HEK293 (cell line): ENCODE measurements at regions not wholly inside any gene's neighbourhood (a gene's known extent, or its start where the extent isn't known, plus 50 kb on each side); places are given as distances from the start of the nearest gene placed in this dataset.

ENCODE experiments used
- YY1 ChIP-seq: fragments of 450-650 bp; formaldehyde crosslinking; IDR thresholded peaks from 2 replicates; pipeline ENCODE4 v1.5.1; 2018; ENCODE audit warnings: missing biosample characterization, missing genetic modification characterization
- ZNF239 ChIP-seq: fragments of 450-650 bp; formaldehyde crosslinking; IDR thresholded peaks from 2 replicates; pipeline ENCODE4 v1.5.1; 2016; ENCODE audit warnings: missing biosample characterization, missing genetic modification characterization
- ZNF354C ChIP-seq: fragments of 450-650 bp; formaldehyde crosslinking; IDR thresholded peaks from 2 replicates; pipeline ENCODE4 v1.5.1; 2016; ENCODE audit warnings: missing biosample characterization, missing genetic modification characterization, low read depth, borderline replicate concordance
- ZNF707 ChIP-seq: fragments of 450-650 bp; formaldehyde crosslinking; IDR thresholded peaks from 2 replicates; pipeline ENCODE4 v1.5.1; 2016; ENCODE audit warnings: missing biosample characterization, missing genetic modification characterization
- ZNF76 ChIP-seq: fragments of 450-650 bp; formaldehyde crosslinking; IDR thresholded peaks from 2 replicates; pipeline ENCODE4; 2016; ENCODE audit warnings: low read depth, missing biosample characterization, missing genetic modification characterization, borderline replicate concordance
- TF ChIP-seq, protein P1 (sequence below): fragments of 450-650 bp; formaldehyde crosslinking; IDR thresholded peaks from 2 replicates; pipeline ENCODE4 v1.5.1; 2016; ENCODE audit warnings: missing biosample characterization, missing genetic modification characterization
- TF ChIP-seq, protein P2 (sequence below): fragments of 450-650 bp; formaldehyde crosslinking; IDR thresholded peaks from 2 replicates; pipeline ENCODE4 v1.5.1; 2016; ENCODE audit warnings: missing biosample characterization, missing genetic modification characterization
- TF ChIP-seq, protein P3 (sequence below): sonication (generic); formaldehyde crosslinking; IDR thresholded peaks from 2 replicates; pipeline ENCODE4 v1.8.1; 2022; ENCODE audit warnings: mild to moderate bottlenecking, moderate library complexity, missing genetic modification reagents
- TF ChIP-seq, protein P4 (sequence below): fragments of 450-650 bp; formaldehyde crosslinking; conservative IDR thresholded peaks from 2 replicates; pipeline ENCODE4 v1.5.1; 2016; ENCODE audit warnings: low read depth, missing biosample characterization, missing genetic modification characterization

DNA sequence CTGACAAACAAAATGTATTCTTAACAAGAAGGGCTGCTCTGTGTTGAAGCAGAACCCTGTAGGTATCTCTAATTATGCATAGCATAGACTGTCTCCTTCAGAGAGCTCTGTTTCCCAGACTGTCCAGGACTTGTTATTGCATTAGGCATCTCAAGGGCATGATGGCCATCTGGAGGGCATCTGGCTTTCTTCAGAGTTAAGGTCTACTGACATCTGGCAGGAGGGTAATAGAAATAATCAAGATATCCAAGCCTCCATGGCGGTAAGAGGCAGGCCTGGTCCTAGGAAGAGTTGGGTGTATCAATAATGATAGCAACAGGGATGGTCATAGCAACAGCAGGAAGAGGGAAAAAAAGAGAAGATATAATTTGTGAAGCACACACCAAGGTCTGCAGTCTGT, 161.2 kb downstream of the TTC8 start:
- TF ChIP-seq ZNF239 (tag by site-specific recombination) (no peak), YY1 (no peak), ZNF354C (tag by site-specific recombination) (no peak), ZNF707 (no peak), ZNF76 (tag by site-specific recombination) (no peak)
- TF ChIP-seq, protein P1, sequence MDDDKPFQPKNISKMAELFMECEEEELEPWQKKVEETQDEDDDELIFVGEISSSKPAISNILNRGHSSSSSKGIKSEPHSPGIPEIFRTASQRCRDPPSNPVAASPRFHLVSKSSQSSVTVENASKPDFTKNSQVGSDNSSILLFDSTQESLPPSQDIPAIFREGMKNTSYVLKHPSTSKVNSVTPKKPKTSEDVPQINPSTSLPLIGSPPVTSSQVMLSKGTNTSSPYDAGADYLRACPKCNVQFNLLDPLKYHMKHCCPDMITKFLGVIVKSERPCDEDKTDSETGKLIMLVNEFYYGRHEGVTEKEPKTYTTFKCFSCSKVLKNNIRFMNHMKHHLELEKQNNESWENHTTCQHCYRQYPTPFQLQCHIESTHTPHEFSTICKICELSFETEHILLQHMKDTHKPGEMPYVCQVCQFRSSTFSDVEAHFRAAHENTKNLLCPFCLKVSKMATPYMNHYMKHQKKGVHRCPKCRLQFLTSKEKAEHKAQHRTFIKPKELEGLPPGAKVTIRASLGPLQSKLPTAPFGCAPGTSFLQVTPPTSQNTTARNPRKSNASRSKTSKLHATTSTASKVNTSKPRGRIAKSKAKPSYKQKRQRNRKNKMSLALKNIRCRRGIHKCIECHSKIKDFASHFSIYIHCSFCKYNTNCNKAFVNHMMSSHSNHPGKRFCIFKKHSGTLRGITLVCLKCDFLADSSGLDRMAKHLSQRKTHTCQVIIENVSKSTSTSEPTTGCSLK, result no peak
- TF ChIP-seq, protein P2, sequence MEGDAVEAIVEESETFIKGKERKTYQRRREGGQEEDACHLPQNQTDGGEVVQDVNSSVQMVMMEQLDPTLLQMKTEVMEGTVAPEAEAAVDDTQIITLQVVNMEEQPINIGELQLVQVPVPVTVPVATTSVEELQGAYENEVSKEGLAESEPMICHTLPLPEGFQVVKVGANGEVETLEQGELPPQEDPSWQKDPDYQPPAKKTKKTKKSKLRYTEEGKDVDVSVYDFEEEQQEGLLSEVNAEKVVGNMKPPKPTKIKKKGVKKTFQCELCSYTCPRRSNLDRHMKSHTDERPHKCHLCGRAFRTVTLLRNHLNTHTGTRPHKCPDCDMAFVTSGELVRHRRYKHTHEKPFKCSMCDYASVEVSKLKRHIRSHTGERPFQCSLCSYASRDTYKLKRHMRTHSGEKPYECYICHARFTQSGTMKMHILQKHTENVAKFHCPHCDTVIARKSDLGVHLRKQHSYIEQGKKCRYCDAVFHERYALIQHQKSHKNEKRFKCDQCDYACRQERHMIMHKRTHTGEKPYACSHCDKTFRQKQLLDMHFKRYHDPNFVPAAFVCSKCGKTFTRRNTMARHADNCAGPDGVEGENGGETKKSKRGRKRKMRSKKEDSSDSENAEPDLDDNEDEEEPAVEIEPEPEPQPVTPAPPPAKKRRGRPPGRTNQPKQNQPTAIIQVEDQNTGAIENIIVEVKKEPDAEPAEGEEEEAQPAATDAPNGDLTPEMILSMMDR (tag by site-specific recombination), result no peak
- TF ChIP-seq, protein P3, sequence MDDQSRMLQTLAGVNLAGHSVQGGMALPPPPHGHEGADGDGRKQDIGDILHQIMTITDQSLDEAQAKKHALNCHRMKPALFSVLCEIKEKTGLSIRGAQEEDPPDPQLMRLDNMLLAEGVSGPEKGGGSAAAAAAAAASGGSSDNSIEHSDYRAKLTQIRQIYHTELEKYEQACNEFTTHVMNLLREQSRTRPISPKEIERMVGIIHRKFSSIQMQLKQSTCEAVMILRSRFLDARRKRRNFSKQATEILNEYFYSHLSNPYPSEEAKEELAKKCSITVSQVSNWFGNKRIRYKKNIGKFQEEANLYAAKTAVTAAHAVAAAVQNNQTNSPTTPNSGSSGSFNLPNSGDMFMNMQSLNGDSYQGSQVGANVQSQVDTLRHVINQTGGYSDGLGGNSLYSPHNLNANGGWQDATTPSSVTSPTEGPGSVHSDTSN (CRISPR knock-in tag), result no peak
- TF ChIP-seq, protein P4, sequence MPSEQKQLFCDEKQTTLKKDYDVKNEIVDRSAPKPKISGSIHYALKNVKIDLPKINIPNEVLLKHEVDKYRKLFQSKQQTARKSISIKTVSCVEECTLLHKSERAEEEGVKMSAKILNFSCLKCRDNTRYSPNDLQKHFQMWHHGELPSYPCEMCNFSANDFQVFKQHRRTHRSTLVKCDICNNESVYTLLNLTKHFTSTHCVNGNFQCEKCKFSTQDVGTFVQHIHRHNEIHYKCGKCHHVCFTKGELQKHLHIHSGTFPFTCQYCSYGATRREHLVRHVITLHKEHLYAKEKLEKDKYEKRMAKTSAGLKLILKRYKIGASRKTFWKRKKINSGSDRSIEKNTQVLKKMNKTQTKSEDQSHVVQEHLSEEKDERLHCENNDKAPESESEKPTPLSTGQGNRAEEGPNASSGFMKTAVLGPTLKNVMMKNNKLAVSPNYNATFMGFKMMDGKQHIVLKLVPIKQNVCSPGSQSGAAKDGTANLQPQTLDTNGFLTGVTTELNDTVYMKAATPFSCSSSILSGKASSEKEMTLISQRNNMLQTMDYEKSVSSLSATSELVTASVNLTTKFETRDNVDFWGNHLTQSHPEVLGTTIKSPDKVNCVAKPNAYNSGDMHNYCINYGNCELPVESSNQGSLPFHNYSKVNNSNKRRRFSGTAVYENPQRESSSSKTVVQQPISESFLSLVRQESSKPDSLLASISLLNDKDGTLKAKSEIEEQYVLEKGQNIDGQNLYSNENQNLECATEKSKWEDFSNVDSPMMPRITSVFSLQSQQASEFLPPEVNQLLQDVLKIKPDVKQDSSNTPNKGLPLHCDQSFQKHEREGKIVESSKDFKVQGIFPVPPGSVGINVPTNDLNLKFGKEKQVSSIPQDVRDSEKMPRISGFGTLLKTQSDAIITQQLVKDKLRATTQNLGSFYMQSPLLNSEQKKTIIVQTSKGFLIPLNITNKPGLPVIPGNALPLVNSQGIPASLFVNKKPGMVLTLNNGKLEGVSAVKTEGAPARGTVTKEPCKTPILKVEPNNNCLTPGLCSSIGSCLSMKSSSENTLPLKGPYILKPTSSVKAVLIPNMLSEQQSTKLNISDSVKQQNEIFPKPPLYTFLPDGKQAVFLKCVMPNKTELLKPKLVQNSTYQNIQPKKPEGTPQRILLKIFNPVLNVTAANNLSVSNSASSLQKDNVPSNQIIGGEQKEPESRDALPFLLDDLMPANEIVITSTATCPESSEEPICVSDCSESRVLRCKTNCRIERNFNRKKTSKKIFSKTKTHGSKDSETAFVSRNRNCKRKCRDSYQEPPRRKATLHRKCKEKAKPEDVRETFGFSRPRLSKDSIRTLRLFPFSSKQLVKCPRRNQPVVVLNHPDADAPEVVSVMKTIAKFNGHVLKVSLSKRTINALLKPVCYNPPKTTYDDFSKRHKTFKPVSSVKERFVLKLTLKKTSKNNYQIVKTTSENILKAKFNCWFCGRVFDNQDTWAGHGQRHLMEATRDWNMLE (tag by site-specific recombination), result no peak
